GM23248 (cell line): ENCODE measurements at regions not wholly inside any gene's neighbourhood (a gene's known extent, or its start where the extent isn't known, plus 50 kb on each side); places are given as distances from the start of the nearest gene placed in this dataset.

Experiments used
- EZH2 ChIP-seq: fragments of 200-600 bp; sonication (generic); IDR thresholded peaks from 2 replicates; pipeline ENCODE4 v1.6.1; 2018; ENCODE audit warnings: antibody characterized with exemption, mild to moderate bottlenecking; ENCODE audit not compliant: insufficient read depth, poor library complexity, severe bottlenecking
- EZH2phosphoT487 ChIP-seq: fragments of 200-600 bp; sonication (generic); IDR thresholded peaks from 2 replicates; pipeline ENCODE4 v1.6.1; 2018; ENCODE audit warnings: antibody characterized with exemption, moderate library complexity, mild to moderate bottlenecking, low read depth; ENCODE audit not compliant: insufficient read depth

DNA sequence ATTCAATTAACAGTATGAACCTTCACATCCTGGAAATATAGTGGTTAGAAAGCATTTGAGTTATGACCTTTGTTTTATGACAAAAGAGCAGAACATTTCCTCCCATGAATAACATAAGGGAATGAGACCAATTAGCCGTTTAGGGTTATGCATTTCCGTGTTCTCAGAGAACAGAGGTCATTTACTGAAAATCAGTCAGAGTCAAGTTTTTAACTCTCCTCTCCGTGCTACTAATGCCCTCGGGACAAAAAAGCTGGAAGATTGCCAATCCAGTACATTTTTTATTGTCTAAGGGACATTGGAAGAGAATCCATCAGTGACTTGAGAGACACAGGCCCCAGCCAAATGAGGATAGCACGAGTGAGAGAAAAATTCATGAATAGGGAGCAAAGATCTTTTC, 632.7 kb downstream of the RFPL4B start:
- TF ChIP-seq EZH2 = no peak
- no peak for TF ChIP-seq EZH2phosphoT487
